Mesendoderm (in vitro differentiated cells): ENCODE measurements at regions not wholly inside any gene's neighbourhood (a gene's known extent, or its start where the extent isn't known, plus 50 kb on each side); places are given as distances from the start of the nearest gene placed in this dataset.

Experiments
- DNase-seq: peaks from one replicate; pipeline ENCODE4 v3.0.0; 2013
- H2AK5ac ChIP-seq: 2 replicates; pipeline ENCODE4 v1.6.1; 2013; ENCODE audit warnings: low read length, inconsistent platforms
- H2BK120ac ChIP-seq: 2 replicates; pipeline ENCODE4 v1.6.1; 2013; ENCODE audit warnings: low read depth, mild to moderate bottlenecking, low read length, moderate library complexity, mixed read lengths
- H2BK15ac ChIP-seq: replicated peaks from 2 replicates; pipeline ENCODE4 v1.6.1; 2013; ENCODE audit warnings: low read depth, mild to moderate bottlenecking, moderate library complexity
- H2BK5ac ChIP-seq: 2 replicates; pipeline ENCODE4 v1.6.1; 2013; ENCODE audit warnings: low read length, inconsistent platforms
- H3K18ac ChIP-seq: 2 replicates; pipeline ENCODE4 v1.6.1; 2013; ENCODE audit warnings: mild to moderate bottlenecking, low read length, mixed read lengths
- H3K23ac ChIP-seq: one replicate; pipeline ENCODE4 v1.6.1; 2013; ENCODE audit warnings: low read length
- H3K27ac ChIP-seq: 2 replicates; pipeline ENCODE4 v1.5.1; 2013; ENCODE audit warnings: low read depth, mild to moderate bottlenecking, inconsistent platforms, low read length, moderate library complexity
- H3K27me3 ChIP-seq: 2 replicates; pipeline ENCODE4 v1.6.1; 2013; ENCODE audit warnings: low read length, control low read depth, mild to moderate bottlenecking, inconsistent platforms; ENCODE audit not compliant: insufficient read depth, poor library complexity
- H3K36me3 ChIP-seq: 2 replicates; pipeline ENCODE4 v1.6.1; 2013; ENCODE audit warnings: low read length, inconsistent platforms; ENCODE audit not compliant: control insufficient read depth, insufficient read depth
- H3K4ac ChIP-seq: one replicate; pipeline ENCODE4 v1.6.1; 2013; ENCODE audit warnings: low read depth, mild to moderate bottlenecking, low read length, moderate library complexity
- H3K4me1 ChIP-seq: 2 replicates; pipeline ENCODE4 v1.6.1; 2013; ENCODE audit warnings: low read depth, low read length, inconsistent platforms; ENCODE audit not compliant: control insufficient read depth
- H3K4me2 ChIP-seq: 2 replicates; pipeline ENCODE4 v1.6.1; 2013; ENCODE audit warnings: low read length
- H3K4me3 ChIP-seq: 2 replicates; pipeline ENCODE4 v1.5.1; 2013; ENCODE audit warnings: mild to moderate bottlenecking, low read length
- H3K56ac ChIP-seq: one replicate; pipeline ENCODE4 v1.6.1; 2013; ENCODE audit warnings: low read length
- H3K79me1 ChIP-seq: 2 replicates; pipeline ENCODE4 v1.6.1; 2013; ENCODE audit warnings: low read length, inconsistent platforms
- H3K79me2 ChIP-seq: 2 replicates; pipeline ENCODE4 v1.6.1; 2013; ENCODE audit warnings: mild to moderate bottlenecking, low read length; ENCODE audit not compliant: control insufficient read depth, insufficient read depth
- H3K9ac ChIP-seq: 2 replicates; pipeline ENCODE4 v1.6.1; 2013; ENCODE audit warnings: low read length, inconsistent platforms
- H4K5ac ChIP-seq: one replicate; pipeline ENCODE4 v1.6.1; 2013; ENCODE audit warnings: low read length
- H4K8ac ChIP-seq: one replicate; pipeline ENCODE4 v1.6.1; 2013; ENCODE audit warnings: low read depth, mild to moderate bottlenecking, control low read depth, low read length, moderate library complexity
- WGBS: extraction: QIAGEN DNeasy Blood & Tissue Kit; methylation state at CpG from one replicate; pipeline ENCODE4 v1.1.7; 2013; ENCODE audit warnings: low lambda C conversion rate, missing lambda C conversion rate; ENCODE audit not compliant: insufficient coverage; ENCODE audit errors: extremely low coverage; 5-methylcytosine and 5-hydroxymethylcytosine counted together

GRCh38 chr5:97937846-97938245, 754.8 kb upstream of the RIOK2 start:
- Histone ChIP-seq H3K9ac (no peak overlapping the region), H2BK5ac (no peak overlapping the region), H3K4ac (no peak overlapping the region), H3K27me3 (no peaks in the 10 kb centered on the region), H3K79me1 (no peaks in the 10 kb centered on the region), H3K4me1 (no peaks in the 10 kb centered on the region), H3K23ac (no peak overlapping the region), H3K27ac (no peak overlapping the region), H3K4me3 (no peak overlapping the region), H3K79me2 (no peaks in the 10 kb centered on the region), H2BK15ac (no peak overlapping the region), H4K8ac (no peak overlapping the region), H3K4me2 (no peak overlapping the region), H3K36me3 (no peaks in the 10 kb centered on the region), H2BK120ac (no peak overlapping the region), H3K18ac (no peak overlapping the region), H2AK5ac (no peak overlapping the region), H3K56ac (no peak overlapping the region), H4K5ac (no peak overlapping the region)
- no CpG with 5 or more reads among the region's 2 CpGs for WGBS
- DNase-seq, result no peak

- H3K4me3 ChIP-seq, result no peak overlapping the region
- DNase-seq, result no peak
- H3K23ac ChIP-seq, result no peak overlapping the region
- no peak overlapping the region for H3K27ac ChIP-seq
- H2BK120ac ChIP-seq, result no peak overlapping the region
- H3K9ac ChIP-seq, result no peak overlapping the region
- H3K56ac ChIP-seq, result no peak overlapping the region
- no peak overlapping the region for H2BK5ac ChIP-seq
- H3K27me3 ChIP-seq, result no peaks in the 10 kb centered on the region
- no peaks in the 10 kb centered on the region for H3K36me3 ChIP-seq
- H3K4ac ChIP-seq, result no peak overlapping the region
- H3K4me1 ChIP-seq, result no peaks in the 10 kb centered on the region
- H3K18ac ChIP-seq, result no peak overlapping the region
- H4K8ac ChIP-seq, result no peak overlapping the region
- H3K79me1 ChIP-seq, result no peaks in the 10 kb centered on the region
- H4K5ac ChIP-seq, result no peak overlapping the region
- H2AK5ac ChIP-seq, result no peak overlapping the region
- H3K79me2 ChIP-seq, result no peaks in the 10 kb centered on the region
- no peak overlapping the region for H3K4me2 ChIP-seq
- H2BK15ac ChIP-seq, result no peak overlapping the region
Observed at GRCh38 chr5:97943036-97943435, 760.0 kb upstream of the RIOK2 start.

GRCh38 chr5:97951139-97951538, 768.1 kb upstream of the RIOK2 start:
- Histone ChIP-seq H2BK5ac (no peak overlapping the region), H3K27ac (no peak overlapping the region), H3K4me3 (no peak overlapping the region), H3K56ac (no peak overlapping the region), H3K18ac (no peak overlapping the region), H3K79me2 (no peaks in the 10 kb centered on the region), H3K36me3 (no peaks in the 10 kb centered on the region), H3K4me1 (no peaks in the 10 kb centered on the region), H2BK15ac (no peak overlapping the region), H3K4me2 (no peak overlapping the region), H3K79me1 (no peaks in the 10 kb centered on the region), H4K8ac (no peak overlapping the region), H2BK120ac (no peak overlapping the region), H3K9ac (no peak overlapping the region), H4K5ac (no peak overlapping the region), H2AK5ac (no peak overlapping the region), H3K23ac (no peak overlapping the region), H3K4ac (no peak overlapping the region), H3K27me3 (no peaks in the 10 kb centered on the region)
- DNase-seq, result no peak
- WGBS, result no CpG with 5 or more reads among the region's 2 CpGs

- H3K4me1 ChIP-seq, result no peaks in the 10 kb centered on the region
- no CpG with 5 or more reads among the region's 1 CpG for WGBS
Observed at GRCh38 chr5:97955450-97955849, 772.4 kb upstream of the RIOK2 start.

GRCh38 chr5:97967292-97967691, 784.2 kb upstream of the RIOK2 start:
- Histone ChIP-seq H3K23ac (no peak overlapping the region), H3K27me3 (no peaks in the 10 kb centered on the region), H3K56ac (no peak overlapping the region), H2AK5ac (no peak overlapping the region), H3K4ac (no peak overlapping the region), H2BK15ac (no peak overlapping the region), H3K4me3 (no peak overlapping the region), H3K27ac (no peak overlapping the region), H3K4me1 (no peaks in the 10 kb centered on the region), H3K79me1 (no peaks in the 10 kb centered on the region), H4K8ac (no peak overlapping the region), H4K5ac (no peak overlapping the region), H3K18ac (no peak overlapping the region), H3K36me3 (no peaks in the 10 kb centered on the region), H2BK120ac (no peak overlapping the region), H2BK5ac (no peak overlapping the region), H3K79me2 (no peaks in the 10 kb centered on the region), H3K9ac (no peak overlapping the region), H3K4me2 (no peak overlapping the region)
- WGBS, result no CpG with 5 or more reads among the region's 3 CpGs
- no peak for DNase-seq

More at GRCh38 chr5:97955450-97955849, 772.4 kb upstream of the RIOK2 start:
- H3K9ac ChIP-seq, result no peak overlapping the region
- H2BK5ac ChIP-seq, result no peak overlapping the region
- H3K79me1 ChIP-seq, result no peaks in the 10 kb centered on the region
- no peaks in the 10 kb centered on the region for H3K36me3 ChIP-seq
- H3K23ac ChIP-seq, result no peak overlapping the region
- H3K4ac ChIP-seq, result no peak overlapping the region
- no peak overlapping the region for H4K8ac ChIP-seq
- H2AK5ac ChIP-seq, result no peak overlapping the region
- no peak overlapping the region for H3K27ac ChIP-seq
- H3K56ac ChIP-seq, result no peak overlapping the region
- no peaks in the 10 kb centered on the region for H3K27me3 ChIP-seq
- no peak overlapping the region for H3K4me2 ChIP-seq
- no peak overlapping the region for H3K18ac ChIP-seq
- DNase-seq, result no peak
- no peak overlapping the region for H2BK120ac ChIP-seq
- H2BK15ac ChIP-seq, result no peak overlapping the region
- no peak overlapping the region for H4K5ac ChIP-seq
- no peak overlapping the region for H3K4me3 ChIP-seq
- no peaks in the 10 kb centered on the region for H3K79me2 ChIP-seq

- no CpG with 5 or more reads among the region's 2 CpGs for WGBS
- Histone ChIP-seq H3K56ac (no peak overlapping the region), H2BK5ac (no peak overlapping the region), H3K4me3 (no peak overlapping the region), H3K18ac (no peak overlapping the region), H3K79me1 (no peaks in the 10 kb centered on the region), H2BK120ac (no peak overlapping the region), H3K4me2 (no peak overlapping the region), H4K5ac (no peak overlapping the region), H3K4ac (no peak overlapping the region), H3K27me3 (no peaks in the 10 kb centered on the region), H3K79me2 (no peaks in the 10 kb centered on the region), H3K4me1 (no peaks in the 10 kb centered on the region), H3K9ac (no peak overlapping the region), H2AK5ac (no peak overlapping the region), H4K8ac (no peak overlapping the region), H3K36me3 (no peaks in the 10 kb centered on the region), H3K27ac (no peak overlapping the region), H3K23ac (no peak overlapping the region), H2BK15ac (no peak overlapping the region)
- DNase-seq, result no peak
Observed at GRCh38 chr5:97968346-97968745, 785.3 kb upstream of the RIOK2 start.
